Adrenal gland (tissue), 9 donors: ENCODE measurements at regions not wholly inside any gene's neighbourhood (a gene's known extent, or its start where the extent isn't known, plus 50 kb on each side); places are given as distances from the start of the nearest gene placed in this dataset.

ENCODE experiments used
- DNase-seq, 7 donors: peaks; one replicate each; pipeline ENCODE4 v3.0.0-alpha.2; 2019 to 2020
- H3K27ac ChIP-seq, 5 donors: fragments of 200-600 bp; sonication (generic) in 4 of 5; 1 replicate in 3 of 5; 2 replicates in 2 of 5; pipeline versions ENCODE4 v1.5.1 to v1.8.0; 2016 to 2020; ENCODE audit warnings: mild to moderate bottlenecking in 1 of 5
- H3K27me3 ChIP-seq: fragments of 200-600 bp; 2 replicates; pipeline ENCODE4 v1.8.0; 2021
- H3K36me3 ChIP-seq, 2 donors: fragments of 200-600 bp; replicated peaks in 1 of 2; 1 replicate in 1 of 2; 2 replicates in 1 of 2; pipeline versions ENCODE4 v1.5.1 to v1.8.0; 2018 to 2022
- H3K4me1 ChIP-seq, 2 donors: fragments of 200-600 bp; replicated peaks in 1 of 2; 1 replicate in 1 of 2; 2 replicates in 1 of 2; pipeline versions ENCODE4 v1.5.1 to v1.8.0; 2018 to 2021
- H3K4me3 ChIP-seq, 4 donors: fragments of 200-600 bp; sonication (generic) in 3 of 4; one replicate each; pipeline ENCODE4 v1.5.1; 2016 to 2018
- H3K9me3 ChIP-seq, 3 donors: fragments of 200-600 bp; sonication (generic) in 1 of 3; replicated peaks in 1 of 3; 1 replicate in 2 of 3; 2 replicates in 1 of 3; pipeline versions ENCODE4 v1.5.1 to v1.8.0; 2016 to 2021
- POLR2A ChIP-seq, 2 donors: fragments of 450-650 bp; IDR thresholded peaks; one replicate each; pipeline ENCODE4 v1.6.1; 2017; ENCODE audit warnings: antibody characterized with exemption in 2 of 2, mild to moderate bottlenecking in 2 of 2, moderate library complexity in 1 of 2
- WGBS, 4 donors: extraction: QIAGEN DNeasy Blood & Tissue Kit in 2 of 4; methylation state at CpG; one replicate each; pipeline versions ENCODE4 v1.1.5 to v1.1.7; 2013 to 2017; 5-methylcytosine and 5-hydroxymethylcytosine counted together
- intact Hi-C, 2 donors: fragments of 100-400 bp; cut with DNase I; formaldehyde crosslinking; loops; one replicate each; pipeline versions ENCODE4 v1.14.1 to v1.15.0; 2022 to 2023
- TF ChIP-seq, protein P1 (sequence below), 6 experiments: fragments of 450-650 bp in 4 of 6; fragments of 200-600 bp in 2 of 6; sonication (generic) in 1 of 6; IDR thresholded peaks; 1 replicate in 5 of 6; 2 replicates in 1 of 6; pipeline versions ENCODE4 v1.5.1 to v1.8.0; 2016 to 2021; ENCODE audit warnings: antibody characterized with exemption in 6 of 6, mild to moderate bottlenecking in 2 of 6, moderate library complexity in 1 of 6
- donor health status: healthy with polysubstance abuse.
- donor health status: Bipolar disorder and iron deficiency.
- donor health status: DM: yes; HTN: yes; CAD: no.
- donor health status: DM: no; HTN: no; CAD: no.
- donor health status: DM: no; HTN: no; CAD: no.

- TF ChIP-seq POLR2A (IDR thresholded peaks at IDR 0.05), result no peak
- intact Hi-C loops, result no loop called here
Measured at GRCh38 chr1:193937308-193937707, 750.9 kb upstream of the B3GALT2 start.

GRCh38 chr1:193932979-193933378 is 746.6 kb upstream of the B3GALT2 start:
- no peak overlapping the region for H3K4me3 ChIP-seq
- DNase-seq, result no peak
- no peak overlapping the region for H3K27ac ChIP-seq
- H3K27me3 ChIP-seq, result no peaks in the 10 kb centered on the region
- no peaks in the 10 kb centered on the region for H3K4me1 ChIP-seq
- TF ChIP-seq, protein P1, sequence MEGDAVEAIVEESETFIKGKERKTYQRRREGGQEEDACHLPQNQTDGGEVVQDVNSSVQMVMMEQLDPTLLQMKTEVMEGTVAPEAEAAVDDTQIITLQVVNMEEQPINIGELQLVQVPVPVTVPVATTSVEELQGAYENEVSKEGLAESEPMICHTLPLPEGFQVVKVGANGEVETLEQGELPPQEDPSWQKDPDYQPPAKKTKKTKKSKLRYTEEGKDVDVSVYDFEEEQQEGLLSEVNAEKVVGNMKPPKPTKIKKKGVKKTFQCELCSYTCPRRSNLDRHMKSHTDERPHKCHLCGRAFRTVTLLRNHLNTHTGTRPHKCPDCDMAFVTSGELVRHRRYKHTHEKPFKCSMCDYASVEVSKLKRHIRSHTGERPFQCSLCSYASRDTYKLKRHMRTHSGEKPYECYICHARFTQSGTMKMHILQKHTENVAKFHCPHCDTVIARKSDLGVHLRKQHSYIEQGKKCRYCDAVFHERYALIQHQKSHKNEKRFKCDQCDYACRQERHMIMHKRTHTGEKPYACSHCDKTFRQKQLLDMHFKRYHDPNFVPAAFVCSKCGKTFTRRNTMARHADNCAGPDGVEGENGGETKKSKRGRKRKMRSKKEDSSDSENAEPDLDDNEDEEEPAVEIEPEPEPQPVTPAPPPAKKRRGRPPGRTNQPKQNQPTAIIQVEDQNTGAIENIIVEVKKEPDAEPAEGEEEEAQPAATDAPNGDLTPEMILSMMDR (IDR thresholded peaks at IDR 0.05), result no peak
- no peak for TF ChIP-seq POLR2A (IDR thresholded peaks at IDR 0.05)
- no peaks in the 10 kb centered on the region for H3K36me3 ChIP-seq
- WGBS, 4 donors, result 57 to 65% (median 65%) methylated on average over 2 of the region's 2 CpGs
- intact Hi-C loops, result no loop called here
- no peaks in the 10 kb centered on the region for H3K9me3 ChIP-seq

More at GRCh38 chr1:193937308-193937707, 750.9 kb upstream of the B3GALT2 start:
- H3K27ac ChIP-seq, result no peak overlapping the region
- 81 to 93% (median 89%) methylated on average over 1 of the region's 1 CpG for WGBS, 4 donors
- no peak for DNase-seq
- H3K4me1 ChIP-seq, result no peaks in the 10 kb centered on the region
- no peaks in the 10 kb centered on the region for H3K9me3 ChIP-seq
- no peaks in the 10 kb centered on the region for H3K36me3 ChIP-seq
- H3K4me3 ChIP-seq, result no peak overlapping the region
- H3K27me3 ChIP-seq, result no peaks in the 10 kb centered on the region

- TF ChIP-seq, protein P1 (IDR thresholded peaks at IDR 0.05), result no peak
- no peak for TF ChIP-seq POLR2A (IDR thresholded peaks at IDR 0.05)
- WGBS, 4 donors, result 87 to 93% (median 90%) methylated on average over 8 of the region's 8 CpGs
- intact Hi-C loops, result no loop called here
- H3K27me3 ChIP-seq, result no peaks in the 10 kb centered on the region
- H3K36me3 ChIP-seq, result no peaks in the 10 kb centered on the region
- DNase-seq, result no peak
- H3K4me1 ChIP-seq, result no peaks in the 10 kb centered on the region
- no peak overlapping the region for H3K4me3 ChIP-seq
- H3K9me3 ChIP-seq, result no peaks in the 10 kb centered on the region
- no peak overlapping the region for H3K27ac ChIP-seq
Measured at GRCh38 chr1:193931356-193931755, 744.9 kb upstream of the B3GALT2 start.

DNA sequence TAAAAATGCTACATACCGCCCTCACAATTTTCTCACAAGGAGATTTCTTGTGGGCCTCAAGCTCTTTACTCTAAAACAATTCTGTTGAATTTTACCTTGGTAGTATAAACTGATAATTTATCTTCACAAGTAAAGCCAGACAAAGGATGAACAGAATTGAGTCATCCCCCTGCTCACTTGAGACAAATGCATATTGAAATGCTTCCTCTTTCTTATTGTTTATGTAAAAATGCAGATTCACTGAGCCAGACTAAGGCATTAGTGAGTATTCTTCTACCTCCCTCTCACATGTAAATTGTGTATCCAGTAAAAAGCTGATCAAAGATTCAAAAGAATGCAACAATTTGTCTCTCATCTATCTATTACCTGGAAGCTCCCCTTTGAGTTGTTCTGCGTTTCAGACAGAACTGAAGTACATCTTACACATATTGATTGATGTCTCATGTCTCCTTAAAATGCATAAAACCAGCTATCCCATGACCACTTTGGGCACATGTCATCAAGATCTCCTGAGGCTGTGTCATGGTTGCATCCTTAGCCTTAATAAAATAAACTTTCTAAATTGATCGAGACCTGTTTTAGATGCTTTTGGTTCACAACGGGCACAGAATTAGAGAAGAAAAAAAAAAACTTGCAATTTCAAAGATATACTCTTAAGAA is 743.1 kb upstream of the B3GALT2 start:
- no peak overlapping the region for H3K4me3 ChIP-seq
- no peak for DNase-seq
- TF ChIP-seq, protein P1 (IDR thresholded peaks at IDR 0.05), result no peak
- no peak for TF ChIP-seq POLR2A (IDR thresholded peaks at IDR 0.05)
- WGBS, 4 donors, result 70 to 83% (median 77%) methylated on average over 4 of the region's 4 CpGs
- H3K4me1 ChIP-seq, result no peaks in the 10 kb centered on the region
- no peaks in the 10 kb centered on the region for H3K36me3 ChIP-seq
- intact Hi-C loops, result no loop called here
- no peaks in the 10 kb centered on the region for H3K9me3 ChIP-seq
- H3K27ac ChIP-seq, result no peak overlapping the region
- no peaks in the 10 kb centered on the region for H3K27me3 ChIP-seq

GRCh38 chr1:193927550-193927949 is 741.1 kb upstream of the B3GALT2 start:
- H3K9me3 ChIP-seq, result no peaks in the 10 kb centered on the region
- H3K27me3 ChIP-seq, result no peaks in the 10 kb centered on the region
- DNase-seq, result no peak
- H3K27ac ChIP-seq, result no peak overlapping the region
- no peak overlapping the region for H3K4me3 ChIP-seq
- 55 to 71% (median 61%) methylated on average over 4 of the region's 4 CpGs for WGBS, 4 donors
- H3K4me1 ChIP-seq, result no peaks in the 10 kb centered on the region
- intact Hi-C loops, result no loop called here
- H3K36me3 ChIP-seq, result no peaks in the 10 kb centered on the region
- TF ChIP-seq, protein P1 (IDR thresholded peaks at IDR 0.05), result no peak
- TF ChIP-seq POLR2A (IDR thresholded peaks at IDR 0.05), result no peak
